ENCODE measurements at regions not wholly inside any gene's neighbourhood (a gene's known extent, or its start where the extent isn't known, plus 50 kb on each side); places are given as distances from the start of the nearest gene placed in this dataset.

- no peak for DNase-seq (ENCODE audit: low read depth)
These were observed 749.3 kb upstream of the GOLIM4 start for GRCh38 chr3:168844894-168845482.

GRCh38 chr3:168844472-168844871 is 748.7 kb upstream of the GOLIM4 start:
- no peak for DNase-seq (ENCODE audit: low read depth)

DNA sequence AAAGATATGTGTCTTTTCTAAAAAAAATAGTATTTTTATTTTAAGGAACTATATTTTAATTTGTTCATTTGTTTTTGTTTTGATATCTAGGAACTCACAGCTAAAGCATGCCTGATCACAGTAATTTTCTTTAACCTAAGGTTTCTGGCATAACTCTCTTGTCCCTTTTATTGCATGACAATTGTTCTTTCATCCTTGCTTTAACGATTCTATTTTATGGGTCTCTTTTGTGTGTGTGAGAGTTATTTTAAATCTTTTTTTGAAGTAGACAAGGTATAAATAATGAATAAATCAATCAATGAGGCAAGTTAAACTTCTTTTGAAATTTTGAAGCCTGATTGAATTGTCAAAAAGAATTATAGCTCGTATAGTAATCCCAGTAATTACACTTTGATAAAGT is 747.8 kb upstream of the GOLIM4 start:
- no peak for DNase-seq (ENCODE audit: low read depth)

DNA sequence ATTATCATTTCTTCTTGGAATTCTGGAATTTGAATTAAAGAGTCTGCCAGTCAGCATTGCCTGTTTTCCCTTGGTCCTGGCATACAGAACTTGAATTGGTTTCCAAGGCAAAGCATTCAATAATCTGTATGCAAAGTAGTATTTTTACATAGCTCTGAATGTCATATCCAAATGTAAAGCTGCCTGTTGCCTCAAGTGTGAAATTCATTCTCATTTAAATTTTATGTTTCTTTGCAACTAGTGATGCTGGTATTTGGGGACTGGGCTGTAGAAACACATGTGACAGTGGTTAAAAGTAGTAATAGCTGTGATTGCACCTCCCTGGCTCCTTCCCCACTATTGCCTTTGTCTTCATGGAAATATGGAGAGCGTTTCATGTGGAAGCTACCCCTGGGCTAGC is 743.9 kb upstream of the GOLIM4 start:
- no peak for DNase-seq (ENCODE audit: low read depth)

DNA sequence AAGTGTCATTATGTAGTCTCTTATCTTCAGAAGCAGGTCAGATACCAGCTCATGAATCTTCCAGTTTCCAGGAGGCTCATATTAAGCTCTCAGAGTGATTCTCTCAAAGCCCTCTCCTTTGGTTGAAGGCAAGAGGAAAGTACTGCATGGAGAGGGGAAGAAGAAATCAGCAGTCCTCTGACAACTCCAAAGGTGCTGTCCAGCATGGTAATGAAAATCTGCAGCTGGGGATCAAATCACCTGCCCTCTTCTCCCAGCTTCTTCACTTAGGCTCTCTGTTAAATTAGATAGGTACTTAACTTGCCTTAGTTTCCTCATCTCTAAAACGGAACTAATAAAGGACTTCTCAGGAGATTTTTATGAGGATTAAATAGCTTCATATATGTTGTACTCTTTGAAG is 738.8 kb upstream of the GOLIM4 start:
- DNase-seq (ENCODE audit: low read depth), result no peak

- no peak for DNase-seq (ENCODE audit: low read depth)
These were observed 733.2 kb upstream of the GOLIM4 start for GRCh38 chr3:168828943-168829342.

DNA sequence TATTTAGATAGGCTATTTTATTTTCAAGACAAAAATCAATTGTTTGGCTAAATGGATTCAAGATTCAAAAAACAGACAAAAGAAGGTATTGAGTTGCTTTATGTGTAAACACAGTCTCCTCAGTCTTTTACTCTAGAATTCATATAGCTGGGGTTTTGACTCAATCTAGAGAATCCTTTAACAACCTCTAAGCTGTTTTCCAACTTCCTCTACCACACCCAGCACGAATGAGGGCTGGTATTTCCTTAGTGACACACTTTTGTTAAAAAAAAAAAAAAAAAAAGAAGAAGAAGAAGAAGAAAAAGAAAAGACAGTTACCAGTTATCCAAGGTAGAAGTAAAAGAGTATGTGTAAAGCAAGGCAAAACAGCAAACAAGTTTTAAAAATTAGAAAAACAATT is 732.8 kb upstream of the GOLIM4 start:
- DNase-seq (ENCODE audit: low read depth), result no peak

DNA sequence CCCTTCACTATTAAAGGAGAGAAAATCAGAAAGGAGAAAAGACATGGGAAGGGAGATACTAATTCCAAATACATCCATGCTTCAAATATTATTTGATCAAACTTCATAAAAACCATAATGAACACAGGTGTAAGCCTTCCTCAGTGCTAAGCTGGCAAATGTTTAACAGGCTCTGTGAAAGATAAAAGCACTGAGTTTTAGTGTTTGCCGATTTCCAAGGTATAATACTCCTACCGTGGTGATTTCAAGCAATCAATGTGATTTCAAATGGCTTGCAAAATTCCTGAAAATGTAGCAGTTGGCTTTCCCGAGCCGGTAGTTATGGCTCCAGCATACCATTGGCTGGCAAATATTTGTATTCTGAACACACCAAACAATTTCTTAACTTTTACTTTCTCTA is 732.3 kb upstream of the GOLIM4 start:
- no peak for DNase-seq (ENCODE audit: low read depth)

- no peak for DNase-seq (ENCODE audit: low read depth)
These were observed 728.4 kb upstream of the GOLIM4 start for GRCh38 chr3:168824107-168824506.

DNA sequence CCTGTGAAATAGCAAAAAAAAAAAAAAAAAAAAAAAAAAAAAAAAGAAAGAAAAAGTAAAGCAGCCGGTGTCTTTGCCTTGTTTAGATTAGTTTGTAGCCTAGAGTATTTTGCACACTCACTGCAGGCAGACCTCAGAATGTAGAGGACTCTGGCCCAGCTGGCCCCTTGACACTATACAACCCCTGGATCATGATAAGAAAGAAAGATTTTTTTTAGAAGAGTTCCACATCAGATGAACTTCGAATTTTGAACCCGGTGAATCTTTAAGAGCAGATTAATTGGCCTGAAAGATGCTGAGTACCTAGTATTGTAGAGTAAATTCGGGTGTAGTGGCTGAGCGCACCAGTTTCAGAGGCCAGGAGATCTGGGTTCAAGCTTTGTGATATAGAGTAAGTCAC is 727.7 kb upstream of the GOLIM4 start:
- no peak for DNase-seq (ENCODE audit: low read depth)

DNA sequence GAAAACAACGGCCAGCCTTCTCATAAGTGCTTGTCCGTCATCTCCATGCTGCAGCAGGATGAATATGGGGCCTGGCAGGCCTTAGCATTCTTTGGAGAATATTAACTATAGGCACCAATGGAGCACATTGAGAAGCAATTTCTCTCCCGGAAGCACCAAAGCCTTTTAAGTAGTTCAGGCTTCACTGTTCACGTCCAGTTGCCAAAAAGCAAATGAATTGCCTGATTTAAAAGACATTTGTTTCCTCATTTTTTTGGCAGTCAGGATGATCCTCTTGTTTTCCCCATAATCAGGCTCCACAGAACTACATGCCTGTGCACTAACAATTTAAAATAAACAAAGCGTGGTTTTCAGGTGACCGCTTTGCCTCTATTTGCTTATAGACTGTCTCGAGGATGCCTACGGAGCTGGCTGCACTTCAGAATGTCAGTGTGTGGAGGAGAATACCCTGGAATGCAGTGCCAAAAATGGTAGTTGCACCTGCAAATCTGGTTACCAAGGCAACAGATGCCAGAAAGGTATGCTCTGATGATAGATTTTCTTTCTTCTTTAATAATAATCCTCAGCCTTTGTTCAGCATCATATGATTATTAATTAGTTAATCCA is 725.2 kb upstream of the GOLIM4 start:
- DNase-seq (ENCODE audit: low read depth), result no peak

- no peak for DNase-seq (ENCODE audit: low read depth)
These were observed 721.5 kb upstream of the GOLIM4 start for GRCh38 chr3:168817177-168817576.

- DNase-seq (ENCODE audit: low read depth), result no peak
These were observed 720.2 kb upstream of the GOLIM4 start for GRCh38 chr3:168815946-168816345.

DNA sequence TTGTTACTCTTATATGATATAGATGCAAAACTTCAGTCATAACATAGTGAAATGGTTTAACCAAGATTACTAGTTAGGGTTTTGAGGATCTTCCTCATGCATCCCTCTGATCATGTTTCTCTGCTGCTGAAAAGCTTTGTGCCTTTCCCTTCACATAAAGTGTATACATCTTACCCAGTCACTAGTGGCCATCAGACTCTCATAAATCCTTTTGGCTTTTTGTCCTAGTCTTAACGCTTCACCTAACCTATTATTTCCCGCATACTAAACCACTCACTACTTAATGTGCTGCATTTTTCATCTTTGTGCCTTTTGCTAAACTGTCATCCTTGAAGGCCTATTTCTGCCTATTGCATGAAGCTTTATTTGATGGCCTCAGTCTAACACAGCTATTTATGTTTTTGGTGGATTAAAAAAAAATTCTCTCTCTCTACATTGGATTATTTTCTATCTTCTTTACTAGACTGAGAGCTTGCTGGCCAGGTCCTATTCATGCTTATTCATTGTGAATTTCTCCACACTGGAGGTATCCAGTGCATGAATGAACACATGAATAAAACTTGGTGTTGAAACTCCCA is 717.6 kb upstream of the GOLIM4 start:
- no peak for DNase-seq (ENCODE audit: low read depth)

DNA sequence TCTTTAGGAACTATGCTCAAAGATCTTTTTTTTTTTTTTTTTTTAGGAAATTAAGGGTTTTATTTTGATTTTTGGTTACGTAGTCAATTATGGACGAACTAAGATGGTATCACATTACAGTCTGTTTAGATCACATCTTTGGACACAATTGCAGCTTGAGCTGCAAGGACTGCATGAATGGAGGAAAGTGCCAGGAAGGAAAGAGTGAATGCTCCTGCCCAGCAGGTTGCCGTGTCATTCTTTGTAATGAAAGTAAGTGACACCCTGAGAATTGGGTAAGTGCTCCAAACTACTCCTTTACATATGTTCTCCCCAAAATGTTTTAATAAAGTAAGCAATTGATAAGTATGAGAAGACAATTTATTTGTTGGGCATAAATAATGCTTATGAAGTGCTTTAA is 716.5 kb upstream of the GOLIM4 start:
- DNase-seq (ENCODE audit: low read depth), result no peak

GRCh38 chr3:168808596-168808995 is 712.9 kb upstream of the GOLIM4 start:
- DNase-seq (ENCODE audit: low read depth), result no peak

DNA sequence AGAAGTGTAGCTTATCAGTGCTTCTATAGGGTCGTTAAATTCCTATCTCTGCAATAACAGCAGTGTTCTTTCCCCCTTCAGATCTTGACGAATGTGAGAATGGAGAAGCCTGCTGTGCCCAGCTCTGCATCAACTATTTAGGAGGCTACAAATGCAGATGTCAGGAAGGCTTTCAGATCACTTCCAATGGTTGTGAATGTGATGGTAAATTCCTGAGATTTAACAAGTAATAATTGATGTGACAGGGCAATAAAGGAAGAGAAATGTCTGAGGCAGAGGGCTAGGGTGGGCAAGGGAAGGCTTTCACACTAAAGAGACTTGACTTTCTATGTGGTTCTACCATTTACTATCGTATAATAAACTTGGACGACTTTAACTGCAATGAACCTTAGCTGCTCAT is 711.7 kb upstream of the GOLIM4 start:
- DNase-seq (ENCODE audit: low read depth), result no peak

GRCh38 chr3:168806871-168807270 is 711.1 kb upstream of the GOLIM4 start:
- DNase-seq (ENCODE audit: low read depth), result no peak

DNA sequence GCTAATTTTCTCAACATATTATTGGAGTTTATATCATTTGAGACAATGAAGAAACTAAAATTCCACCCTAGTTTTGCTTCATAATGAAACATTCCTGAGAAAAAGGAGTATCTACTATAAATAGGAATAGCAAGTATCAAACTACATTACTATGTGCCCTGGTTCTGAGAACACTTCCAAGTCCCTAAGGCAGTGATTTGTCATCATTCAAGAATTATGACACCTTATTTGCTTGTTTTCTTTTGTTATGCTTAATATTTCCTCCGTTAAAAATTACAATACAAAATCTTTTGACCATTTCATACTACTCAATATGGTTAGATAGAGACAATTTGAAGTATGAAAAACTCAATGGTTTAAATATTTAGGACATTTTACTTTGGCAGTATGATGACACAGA is 707.8 kb upstream of the GOLIM4 start:
- peak; percentile 37 for DNase-seq (ENCODE audit: low read depth)

- DNase-seq (ENCODE audit: low read depth), result no peak
These were observed 707.0 kb upstream of the GOLIM4 start for GRCh38 chr3:168802766-168803165.

DNA sequence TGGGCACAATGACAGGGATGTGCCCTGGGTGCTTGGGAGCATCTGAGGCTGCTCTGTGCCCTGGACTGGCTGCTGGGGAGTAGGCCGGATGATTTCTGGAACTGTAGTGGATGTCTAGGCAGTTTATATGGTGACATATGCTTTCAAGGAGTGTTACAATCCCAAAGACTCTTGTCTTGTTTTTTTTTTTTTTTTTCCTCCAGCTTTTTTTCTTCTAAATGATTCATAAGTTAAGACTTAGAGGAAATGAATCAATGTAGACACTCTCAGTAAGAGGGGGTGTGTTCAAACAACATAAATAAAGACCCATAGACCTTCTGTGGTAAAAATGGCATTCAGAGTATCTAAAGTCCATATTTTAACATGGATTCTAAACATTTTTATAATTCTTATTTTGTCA is 706.1 kb upstream of the GOLIM4 start:
- peak; percentile 25 for DNase-seq (ENCODE audit: low read depth)

- no peak for DNase-seq (ENCODE audit: low read depth)
These were observed 700.6 kb upstream of the GOLIM4 start for GRCh38 chr3:168796339-168796738.

DNA sequence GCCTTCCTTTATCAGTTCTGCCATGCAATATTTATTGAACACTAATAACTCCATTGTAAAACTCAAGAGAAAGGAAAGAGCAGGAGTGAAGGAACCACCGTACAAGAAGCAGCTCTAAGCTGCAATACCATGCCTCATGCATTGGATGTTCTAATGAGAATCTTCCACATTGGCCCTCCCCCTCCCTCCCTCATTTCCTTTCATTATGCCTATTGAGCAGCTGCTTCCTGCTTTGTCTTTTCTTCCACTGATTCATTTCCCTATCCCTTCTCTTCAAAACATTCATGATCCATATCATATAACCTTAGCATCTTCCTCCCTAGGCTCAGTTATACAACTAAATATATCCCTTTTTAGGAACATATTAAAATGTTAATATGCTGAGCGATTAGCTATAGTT is 698.7 kb upstream of the GOLIM4 start:
- DNase-seq (ENCODE audit: low read depth), result no peak

DNA sequence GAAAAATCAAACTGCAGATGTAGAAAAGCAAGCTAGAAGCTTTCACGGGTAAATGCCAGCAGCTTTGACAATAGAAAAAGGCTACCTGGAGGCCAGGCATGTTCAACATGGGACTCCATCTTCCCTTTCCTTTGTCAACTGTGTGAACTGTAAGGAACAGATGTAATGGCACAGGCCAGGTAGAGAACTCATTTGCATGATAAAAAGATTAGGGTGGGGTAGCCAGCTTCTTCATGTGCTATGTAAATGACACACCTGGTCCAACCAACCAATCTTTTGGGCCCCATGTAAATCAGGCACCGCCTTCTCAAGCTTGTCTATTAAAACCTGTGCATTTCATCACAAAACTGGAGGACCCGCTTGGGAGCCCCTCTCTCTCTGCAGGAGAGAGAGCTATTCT is 686.5 kb upstream of the GOLIM4 start:
- no peak for DNase-seq (ENCODE audit: low read depth)

Measured in fibroblast of gingiva (primary cell).